GM23338 (cell line): ENCODE measurements at regions not wholly inside any gene's neighbourhood (a gene's known extent, or its start where the extent isn't known, plus 50 kb on each side); places are given as distances from the start of the nearest gene placed in this dataset.

ENCODE experiments used
- ATAC-seq: fragments of 200-7000 bp; cut with Tn5 transposase; 3 replicates; pipeline ENCODE4 v1.9.1; 2020
- DNase-seq: peaks from one replicate; pipeline ENCODE4 v3.0.0-alpha.2; 2015; ENCODE audit warnings: low spot score
- H2AFZ ChIP-seq: fragments of 200-600 bp; sonication (generic); 2 replicates; pipeline ENCODE4 v1.8.0; 2016; ENCODE audit warnings: antibody characterized with exemption, mild to moderate bottlenecking, moderate library complexity
- H3F3A ChIP-seq: fragments of 200-600 bp; sonication (generic); replicated peaks from 2 replicates; pipeline ENCODE4 v1.8.0; 2017; ENCODE audit warnings: antibody characterized with exemption, mixed run types, low read depth
- H3K27ac ChIP-seq: fragments of 200-600 bp; sonication (generic); 2 replicates; pipeline ENCODE4 v1.6.1; 2016; ENCODE audit warnings: low read depth
- H3K27me3 ChIP-seq: fragments of 200-600 bp; sonication (generic); 2 replicates; pipeline ENCODE4 v1.8.0; 2016; ENCODE audit warnings: mild to moderate bottlenecking, mixed run types, moderate library complexity; ENCODE audit not compliant: insufficient read depth
- H3K36me3 ChIP-seq: fragments of 200-600 bp; sonication (generic); 2 replicates; pipeline ENCODE4 v1.8.0; 2016; ENCODE audit warnings: mild to moderate bottlenecking; ENCODE audit not compliant: insufficient read depth
- H3K4me1 ChIP-seq: fragments of 200-600 bp; sonication (generic); 2 replicates; pipeline ENCODE4 v1.8.0; 2016; ENCODE audit warnings: mild to moderate bottlenecking, moderate library complexity; ENCODE audit not compliant: insufficient read depth
- H3K4me2 ChIP-seq: fragments of 200-600 bp; sonication (generic); 2 replicates; pipeline ENCODE4 v1.7.1; 2017; ENCODE audit warnings: mixed run types
- H3K4me3 ChIP-seq: fragments of 200-600 bp; sonication (generic); 2 replicates; pipeline ENCODE4 v1.6.1; 2016; ENCODE audit warnings: mixed run types
- H3K79me2 ChIP-seq: fragments of 200-600 bp; sonication (generic); replicated peaks from 2 replicates; pipeline ENCODE4 v1.8.0; 2017; ENCODE audit warnings: mild to moderate bottlenecking; ENCODE audit not compliant: insufficient read depth
- H3K9me2 ChIP-seq: fragments of 200-600 bp; sonication (generic); 2 replicates; pipeline ENCODE4 v1.8.0; 2017; ENCODE audit not compliant: insufficient read depth
- H4K20me1 ChIP-seq: fragments of 200-600 bp; sonication (generic); replicated peaks from 2 replicates; pipeline ENCODE4 v1.8.0; 2017; ENCODE audit warnings: mild to moderate bottlenecking; ENCODE audit not compliant: insufficient read depth
- H3K27ac Mint-ChIP-seq: 2 replicates; pipeline ENCODE4 v1.8.0; 2020; ENCODE audit warnings: inconsistent platforms, mild to moderate bottlenecking, moderate library complexity, mixed read lengths
- H3K27me3 Mint-ChIP-seq: 3 replicates; pipeline ENCODE4 v1.8.0; 2022; ENCODE audit warnings: low read depth, mild to moderate bottlenecking, moderate library complexity, mixed read lengths, inconsistent platforms; ENCODE audit not compliant: insufficient read depth, poor library complexity
- H3K36me3 Mint-ChIP-seq: 3 replicates; pipeline ENCODE4 v1.8.0; 2021; ENCODE audit warnings: low read depth, mild to moderate bottlenecking, inconsistent platforms, moderate library complexity, mixed read lengths
- H3K4me1 Mint-ChIP-seq: 3 replicates; pipeline ENCODE4 v1.8.0; 2020; ENCODE audit warnings: mild to moderate bottlenecking, inconsistent platforms, mixed read lengths
- H3K4me3 Mint-ChIP-seq: 3 replicates; pipeline ENCODE4 v1.8.0; 2021; ENCODE audit warnings: moderate library complexity, mild to moderate bottlenecking, inconsistent platforms, mixed read lengths
- H3K9me3 Mint-ChIP-seq: 3 replicates; pipeline ENCODE4 v1.8.0; 2020; ENCODE audit warnings: moderate library complexity, mild to moderate bottlenecking, inconsistent platforms, mixed read lengths
- CREB1 ChIP-seq: fragments of 250-450 bp; sonication (Bioruptor Pico); IDR thresholded peaks from 2 replicates; pipeline ENCODE4 v1.5.0; 2020; ENCODE audit warnings: low read depth, mild to moderate bottlenecking, moderate library complexity
- CTCF ChIP-seq, 2 experiments: fragments of 200-600 bp in 1 of 2; sonication (generic) in 1 of 2; conservative IDR thresholded peaks; 2 replicates each; pipeline versions ENCODE4 v1.5.1 to v1.6.1; 2016 to 2017; ENCODE audit warnings: antibody characterized with exemption in 2 of 2, low read depth in 2 of 2, mild to moderate bottlenecking in 2 of 2, moderate library complexity in 1 of 2
- ETS1 ChIP-seq: IDR thresholded peaks from 2 replicates; pipeline ENCODE4 v1.6.1; 2016; ENCODE audit warnings: antibody characterized with exemption
- EZH2 ChIP-seq: fragments of 200-600 bp; sonication (generic); IDR thresholded peaks from one replicate; pipeline ENCODE4 v1.8.0; 2017; ENCODE audit warnings: antibody characterized with exemption, mild to moderate bottlenecking, low read depth; ENCODE audit not compliant: unreplicated experiment
- EZH2phosphoT487 ChIP-seq: fragments of 200-600 bp; sonication (generic); IDR thresholded peaks from one replicate; pipeline ENCODE4 v1.8.1; 2018; ENCODE audit warnings: antibody characterized with exemption; ENCODE audit not compliant: unreplicated experiment
- JUNB ChIP-seq: IDR thresholded peaks from one replicate; pipeline ENCODE4 v1.6.1; 2016; ENCODE audit warnings: antibody characterized with exemption; ENCODE audit not compliant: unreplicated experiment
- NANOG ChIP-seq: IDR thresholded peaks from 2 replicates; pipeline ENCODE4 v1.6.1; 2016; ENCODE audit warnings: antibody characterized with exemption, borderline replicate concordance
- POLR2AphosphoS5 ChIP-seq: IDR thresholded peaks from 2 replicates; pipeline ENCODE4 v1.6.1; 2016; ENCODE audit warnings: antibody characterized with exemption, low read depth
- REST ChIP-seq: IDR thresholded peaks from one replicate; pipeline ENCODE4 v1.6.1; 2018; ENCODE audit warnings: antibody characterized with exemption; ENCODE audit not compliant: unreplicated experiment
- STAT1 ChIP-seq: IDR thresholded peaks from one replicate; pipeline ENCODE4 v1.6.1; 2016; ENCODE audit warnings: antibody characterized with exemption; ENCODE audit not compliant: unreplicated experiment
- ZNF114 ChIP-seq: fragments of 250-450 bp; sonication (Bioruptor Pico); IDR thresholded peaks from 2 replicates; pipeline ENCODE4 v1.5.0; 2020; ENCODE audit warnings: mild to moderate bottlenecking, moderate library complexity
- ZNF331 ChIP-seq: fragments of 250-450 bp; sonication (Bioruptor Pico); IDR thresholded peaks from 2 replicates; pipeline ENCODE4 v1.5.0; 2020; ENCODE audit warnings: low read depth, mild to moderate bottlenecking, moderate library complexity
- ZNF462 ChIP-seq: fragments of 250-450 bp; sonication (Bioruptor Pico); IDR thresholded peaks from 2 replicates; pipeline ENCODE4 v1.5.0; 2020; ENCODE audit warnings: mild to moderate bottlenecking, moderate library complexity

- Histone ChIP-seq H3K27ac (no peak overlapping the region), H3K4me1 (no peaks in the 10 kb centered on the region), H2AFZ (no peak overlapping the region), H4K20me1 (no peaks in the 10 kb centered on the region), H3K27me3 (no peaks in the 10 kb centered on the region), H3F3A (no peaks in the 10 kb centered on the region), H3K4me3 (no peak overlapping the region), H3K36me3 (no peaks in the 10 kb centered on the region), H3K79me2 (no peaks in the 10 kb centered on the region), H3K9me2 (no peaks in the 10 kb centered on the region), H3K4me2 (no peak overlapping the region)
- H3K27me3 Mint-ChIP-seq: no peaks in the 10 kb centered on the region
- ATAC-seq (no peak), DNase-seq (no peak)
- H3K27ac Mint-ChIP-seq: no peak overlapping the region
- H3K4me1 Mint-ChIP-seq: no peaks in the 10 kb centered on the region
- H3K36me3 Mint-ChIP-seq: no peaks in the 10 kb centered on the region
- no peaks in the 10 kb centered on the region for H3K9me3 Mint-ChIP-seq
- no peak overlapping the region for H3K4me3 Mint-ChIP-seq
- TF ChIP-seq REST (no peak), STAT1 (no peak), ETS1 (no peak), ZNF331 (no peak), CTCF (conservative IDR thresholded peaks at IDR 0.05; ENCODE audit: low read depth in 2 of 2) (no peak), JUNB (no peak), EZH2phosphoT487 (no peak), NANOG (no peak), POLR2AphosphoS5 (no peak), EZH2 (no peak), CREB1 (no peak), ZNF114 (CRISPR knock-in tag) (no peak), ZNF462 (no peak)
These were observed 128.1 kb downstream of the FANCF start for GRCh38 chr11:22497474-22497873.
